ENCODE measurements at regions not wholly inside any gene's neighbourhood (a gene's known extent, or its start where the extent isn't known, plus 50 kb on each side); places are given as distances from the start of the nearest gene placed in this dataset.

GRCh38 chr13:105990256-105990958 lies 545.1 kb downstream of the EFNB2 start:
- TF ChIP-seq, protein P1, sequence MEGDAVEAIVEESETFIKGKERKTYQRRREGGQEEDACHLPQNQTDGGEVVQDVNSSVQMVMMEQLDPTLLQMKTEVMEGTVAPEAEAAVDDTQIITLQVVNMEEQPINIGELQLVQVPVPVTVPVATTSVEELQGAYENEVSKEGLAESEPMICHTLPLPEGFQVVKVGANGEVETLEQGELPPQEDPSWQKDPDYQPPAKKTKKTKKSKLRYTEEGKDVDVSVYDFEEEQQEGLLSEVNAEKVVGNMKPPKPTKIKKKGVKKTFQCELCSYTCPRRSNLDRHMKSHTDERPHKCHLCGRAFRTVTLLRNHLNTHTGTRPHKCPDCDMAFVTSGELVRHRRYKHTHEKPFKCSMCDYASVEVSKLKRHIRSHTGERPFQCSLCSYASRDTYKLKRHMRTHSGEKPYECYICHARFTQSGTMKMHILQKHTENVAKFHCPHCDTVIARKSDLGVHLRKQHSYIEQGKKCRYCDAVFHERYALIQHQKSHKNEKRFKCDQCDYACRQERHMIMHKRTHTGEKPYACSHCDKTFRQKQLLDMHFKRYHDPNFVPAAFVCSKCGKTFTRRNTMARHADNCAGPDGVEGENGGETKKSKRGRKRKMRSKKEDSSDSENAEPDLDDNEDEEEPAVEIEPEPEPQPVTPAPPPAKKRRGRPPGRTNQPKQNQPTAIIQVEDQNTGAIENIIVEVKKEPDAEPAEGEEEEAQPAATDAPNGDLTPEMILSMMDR (conservative IDR thresholded peaks at IDR 0.05 in 1 of 2, IDR thresholded peaks at IDR 0.05 in 1 of 2; ENCODE audit: low read depth in 1 of 2, low read length in 2 of 2), result no peak
- TF ChIP-seq EZH2 (IDR thresholded peaks at IDR 0.05; ENCODE audit: low read length, missing control alignments), result no peak
